GM12865 (cell line): ENCODE measurements at regions not wholly inside any gene's neighbourhood (a gene's known extent, or its start where the extent isn't known, plus 50 kb on each side); places are given as distances from the start of the nearest gene placed in this dataset.

Source experiments
- DNase-seq: peaks from one replicate; pipeline ENCODE4 v3.0.0; 2010; ENCODE audit warnings: low read depth
- H3K4me3 ChIP-seq: 2 replicates; pipeline ENCODE4 v1.5.1; 2011; ENCODE audit warnings: mild to moderate bottlenecking, low read depth, low read length, control low read depth
- CTCF ChIP-seq: IDR thresholded peaks from 2 replicates; pipeline ENCODE4 v1.5.1; 2011; ENCODE audit warnings: low read length, control low read depth, low read depth, inconsistent platforms; ENCODE audit not compliant: insufficient read depth; ENCODE audit errors: missing control alignments

GRCh38 chr7:11252011-11252607 lies 278.4 kb downstream of the PHF14 start:
- H3K4me3 ChIP-seq = no peak overlapping the region
- DNase-seq = peak; percentile 29
- TF ChIP-seq CTCF = no peak

GRCh38 chr7:11252705-11253272 lies 279.1 kb downstream of the PHF14 start:
- H3K4me3 ChIP-seq = no peak overlapping the region
- peak; percentile 52 for DNase-seq
- TF ChIP-seq CTCF = no peak

GRCh38 chr7:11256501-11256900 lies 282.8 kb downstream of the PHF14 start:
- no peak for DNase-seq
- no peak overlapping the region for H3K4me3 ChIP-seq
- no peak for TF ChIP-seq CTCF

DNA sequence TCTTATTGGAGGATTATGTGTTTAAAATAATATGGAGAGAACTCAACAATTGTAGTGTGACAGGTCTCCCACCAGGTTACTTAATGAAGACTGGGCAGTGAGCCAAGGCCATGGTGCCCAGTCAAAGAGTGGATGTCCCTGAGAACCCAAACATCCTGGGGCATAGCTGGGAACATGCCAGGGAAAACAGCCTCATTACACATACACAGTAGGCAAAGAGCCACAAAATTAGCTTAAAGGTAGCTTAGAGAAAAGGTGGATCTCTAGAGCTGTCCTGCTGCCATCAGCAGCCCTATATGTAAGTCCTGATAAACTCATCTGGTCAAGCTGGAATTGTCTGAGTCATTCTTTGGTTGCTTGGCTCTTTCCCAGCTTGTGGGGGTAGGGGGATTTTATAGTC lies 287.8 kb downstream of the PHF14 start:
- no peak for DNase-seq
- H3K4me3 ChIP-seq = no peak overlapping the region
- no peak for TF ChIP-seq CTCF

GRCh38 chr7:11266101-11266500 lies 292.4 kb downstream of the PHF14 start:
- no peak overlapping the region for H3K4me3 ChIP-seq
- no peak for DNase-seq
- TF ChIP-seq CTCF = no peak

DNA sequence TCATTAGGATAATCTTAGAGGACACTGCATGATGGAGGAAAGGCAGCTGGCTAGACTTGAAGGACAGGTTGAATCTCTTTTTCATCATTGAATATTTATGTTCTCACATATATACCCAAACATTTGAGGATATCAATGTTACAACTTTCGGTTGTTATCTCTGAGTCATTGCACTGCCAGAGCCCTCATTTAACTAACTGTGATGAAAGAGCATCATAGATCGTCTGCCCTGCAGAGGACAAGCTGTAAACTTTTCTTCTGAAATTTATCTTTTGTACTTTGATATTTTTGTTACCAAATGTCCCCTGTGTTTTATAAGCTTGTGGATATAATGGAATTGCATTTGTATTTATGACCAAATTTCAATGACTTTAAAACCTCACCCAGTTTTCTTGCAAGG lies 298.7 kb downstream of the PHF14 start:
- DNase-seq = no peak
- H3K4me3 ChIP-seq = no peak overlapping the region
- TF ChIP-seq CTCF = no peak

DNA sequence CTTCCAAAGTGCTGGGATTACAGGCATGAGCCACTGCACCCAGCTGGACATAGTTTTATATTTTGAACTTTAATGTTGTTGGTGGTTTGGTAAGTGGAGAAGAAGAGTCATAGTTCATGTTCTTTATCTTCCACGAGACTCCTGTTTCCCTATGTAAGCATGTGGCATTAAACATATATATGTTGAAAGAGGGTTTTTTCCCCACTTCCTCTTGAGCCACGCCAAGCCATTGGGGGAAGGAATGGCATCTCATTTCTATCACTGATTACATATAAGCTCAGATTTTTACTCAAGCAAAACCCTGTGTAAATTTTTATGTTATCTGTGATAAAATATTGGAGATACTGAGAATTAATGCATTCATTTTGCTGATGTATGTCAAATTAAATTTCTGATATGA lies 300.4 kb downstream of the PHF14 start:
- DNase-seq = no peak
- H3K4me3 ChIP-seq = no peak overlapping the region
- TF ChIP-seq CTCF = no peak
